ENCODE measurements at regions not wholly inside any gene's neighbourhood (a gene's known extent, or its start where the extent isn't known, plus 50 kb on each side); places are given as distances from the start of the nearest gene placed in this dataset.

DNA sequence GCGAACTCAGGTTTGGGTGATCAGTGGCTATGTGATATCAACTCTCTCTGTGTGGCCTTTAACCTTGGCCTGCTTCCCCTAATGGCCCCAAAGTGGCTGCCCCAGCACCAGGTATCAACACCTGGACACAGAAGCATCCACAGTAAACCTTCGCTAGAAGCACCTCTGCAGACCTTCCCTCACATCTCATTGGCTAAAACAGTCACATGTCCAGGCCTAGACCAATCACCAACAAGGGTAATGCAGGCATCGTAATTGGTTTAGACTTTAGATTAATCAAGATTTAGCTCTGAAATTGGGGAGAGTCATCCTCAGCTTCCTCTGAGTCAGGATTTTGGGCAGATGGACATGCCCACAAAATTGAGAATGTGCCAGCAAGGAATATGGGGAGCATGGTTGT lies 92.5 kb upstream of the MYL2 start:
- TF ChIP-seq ZNF219 (CRISPR knock-in tag; IDR thresholded peaks at IDR 0.05; ENCODE audit: borderline replicate concordance): no peak
- no peak for TF ChIP-seq ZNF317 (CRISPR knock-in tag; IDR thresholded peaks at IDR 0.05; ENCODE audit: borderline replicate concordance, low read depth)
- TF ChIP-seq NR2C2 (CRISPR knock-in tag; IDR thresholded peaks at IDR 0.05): no peak
- TF ChIP-seq, protein P1, sequence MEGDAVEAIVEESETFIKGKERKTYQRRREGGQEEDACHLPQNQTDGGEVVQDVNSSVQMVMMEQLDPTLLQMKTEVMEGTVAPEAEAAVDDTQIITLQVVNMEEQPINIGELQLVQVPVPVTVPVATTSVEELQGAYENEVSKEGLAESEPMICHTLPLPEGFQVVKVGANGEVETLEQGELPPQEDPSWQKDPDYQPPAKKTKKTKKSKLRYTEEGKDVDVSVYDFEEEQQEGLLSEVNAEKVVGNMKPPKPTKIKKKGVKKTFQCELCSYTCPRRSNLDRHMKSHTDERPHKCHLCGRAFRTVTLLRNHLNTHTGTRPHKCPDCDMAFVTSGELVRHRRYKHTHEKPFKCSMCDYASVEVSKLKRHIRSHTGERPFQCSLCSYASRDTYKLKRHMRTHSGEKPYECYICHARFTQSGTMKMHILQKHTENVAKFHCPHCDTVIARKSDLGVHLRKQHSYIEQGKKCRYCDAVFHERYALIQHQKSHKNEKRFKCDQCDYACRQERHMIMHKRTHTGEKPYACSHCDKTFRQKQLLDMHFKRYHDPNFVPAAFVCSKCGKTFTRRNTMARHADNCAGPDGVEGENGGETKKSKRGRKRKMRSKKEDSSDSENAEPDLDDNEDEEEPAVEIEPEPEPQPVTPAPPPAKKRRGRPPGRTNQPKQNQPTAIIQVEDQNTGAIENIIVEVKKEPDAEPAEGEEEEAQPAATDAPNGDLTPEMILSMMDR (IDR thresholded peaks at IDR 0.05): no peak
- TF ChIP-seq JUN (CRISPR knock-in tag; IDR thresholded peaks at IDR 0.05): no peak
- TF ChIP-seq, protein P2, sequence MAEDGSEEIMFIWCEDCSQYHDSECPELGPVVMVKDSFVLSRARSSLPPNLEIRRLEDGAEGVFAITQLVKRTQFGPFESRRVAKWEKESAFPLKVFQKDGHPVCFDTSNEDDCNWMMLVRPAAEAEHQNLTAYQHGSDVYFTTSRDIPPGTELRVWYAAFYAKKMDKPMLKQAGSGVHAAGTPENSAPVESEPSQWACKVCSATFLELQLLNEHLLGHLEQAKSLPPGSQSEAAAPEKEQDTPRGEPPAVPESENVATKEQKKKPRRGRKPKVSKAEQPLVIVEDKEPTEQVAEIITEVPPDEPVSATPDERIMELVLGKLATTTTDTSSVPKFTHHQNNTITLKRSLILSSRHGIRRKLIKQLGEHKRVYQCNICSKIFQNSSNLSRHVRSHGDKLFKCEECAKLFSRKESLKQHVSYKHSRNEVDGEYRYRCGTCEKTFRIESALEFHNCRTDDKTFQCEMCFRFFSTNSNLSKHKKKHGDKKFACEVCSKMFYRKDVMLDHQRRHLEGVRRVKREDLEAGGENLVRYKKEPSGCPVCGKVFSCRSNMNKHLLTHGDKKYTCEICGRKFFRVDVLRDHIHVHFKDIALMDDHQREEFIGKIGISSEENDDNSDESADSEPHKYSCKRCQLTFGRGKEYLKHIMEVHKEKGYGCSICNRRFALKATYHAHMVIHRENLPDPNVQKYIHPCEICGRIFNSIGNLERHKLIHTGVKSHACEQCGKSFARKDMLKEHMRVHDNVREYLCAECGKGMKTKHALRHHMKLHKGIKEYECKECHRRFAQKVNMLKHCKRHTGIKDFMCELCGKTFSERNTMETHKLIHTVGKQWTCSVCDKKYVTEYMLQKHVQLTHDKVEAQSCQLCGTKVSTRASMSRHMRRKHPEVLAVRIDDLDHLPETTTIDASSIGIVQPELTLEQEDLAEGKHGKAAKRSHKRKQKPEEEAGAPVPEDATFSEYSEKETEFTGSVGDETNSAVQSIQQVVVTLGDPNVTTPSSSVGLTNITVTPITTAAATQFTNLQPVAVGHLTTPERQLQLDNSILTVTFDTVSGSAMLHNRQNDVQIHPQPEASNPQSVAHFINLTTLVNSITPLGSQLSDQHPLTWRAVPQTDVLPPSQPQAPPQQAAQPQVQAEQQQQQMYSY (CRISPR knock-in tag; IDR thresholded peaks at IDR 0.05): no peak
- TF ChIP-seq ELF4 (CRISPR knock-in tag; IDR thresholded peaks at IDR 0.05; ENCODE audit: low read depth): no peak
- no peak for TF ChIP-seq ZBTB21 (CRISPR knock-in tag; IDR thresholded peaks at IDR 0.05; ENCODE audit: borderline replicate concordance)
- TF ChIP-seq, protein P3, sequence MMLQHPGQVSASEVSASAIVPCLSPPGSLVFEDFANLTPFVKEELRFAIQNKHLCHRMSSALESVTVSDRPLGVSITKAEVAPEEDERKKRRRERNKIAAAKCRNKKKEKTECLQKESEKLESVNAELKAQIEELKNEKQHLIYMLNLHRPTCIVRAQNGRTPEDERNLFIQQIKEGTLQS (CRISPR knock-in tag; conservative IDR thresholded peaks at IDR 0.05): no peak
- no peak for TF ChIP-seq CREM (CRISPR knock-in tag; IDR thresholded peaks at IDR 0.05)
- no peak for TF ChIP-seq SMAD4 (CRISPR knock-in tag; IDR thresholded peaks at IDR 0.05)
